Ishikawa (cell line): ENCODE measurements at regions not wholly inside any gene's neighbourhood (a gene's known extent, or its start where the extent isn't known, plus 50 kb on each side); places are given as distances from the start of the nearest gene placed in this dataset.

Source experiments
- CEBPB ChIP-seq: IDR thresholded peaks from 2 replicates; pipeline ENCODE4 v1.6.1; 2012
- CREB1 ChIP-seq: IDR thresholded peaks from 2 replicates; pipeline ENCODE4 v1.6.1; 2012; ENCODE audit warnings: low read depth
- EGR1 ChIP-seq: IDR thresholded peaks from 2 replicates; pipeline ENCODE4 v1.6.1; 2012
- EP300 ChIP-seq: IDR thresholded peaks from 2 replicates; pipeline ENCODE4 v1.6.1; 2012; ENCODE audit warnings: borderline replicate concordance
- FOXM1 ChIP-seq: IDR thresholded peaks from 2 replicates; pipeline ENCODE4 v1.6.1; 2012; ENCODE audit warnings: low read depth, borderline replicate concordance
- MAX ChIP-seq: IDR thresholded peaks from 2 replicates; pipeline ENCODE4 v1.6.1; 2012
- NFIC ChIP-seq: IDR thresholded peaks from 2 replicates; pipeline ENCODE4 v1.6.1; 2012
- RAD21 ChIP-seq: IDR thresholded peaks from 2 replicates; pipeline ENCODE4 v1.6.1; 2012; ENCODE audit warnings: low read depth
- REST ChIP-seq: IDR thresholded peaks from 2 replicates; pipeline ENCODE4 v1.6.1; 2012; ENCODE audit warnings: low read depth, mild to moderate bottlenecking
- TAF1 ChIP-seq: IDR thresholded peaks from 2 replicates; pipeline ENCODE4 v1.6.1; 2012; ENCODE audit warnings: low read depth, mild to moderate bottlenecking
- TCF12 ChIP-seq: IDR thresholded peaks from 2 replicates; pipeline ENCODE4 v1.6.1; 2012; ENCODE audit warnings: low read depth
- TEAD4 ChIP-seq: IDR thresholded peaks from 2 replicates; pipeline ENCODE4 v1.6.1; 2012
- USF1 ChIP-seq: IDR thresholded peaks from 2 replicates; pipeline ENCODE4 v1.6.1; 2012
- YY1 ChIP-seq: IDR thresholded peaks from 2 replicates; pipeline ENCODE4 v1.6.1; 2012; ENCODE audit warnings: low read depth
- ZBTB7A ChIP-seq: IDR thresholded peaks from 2 replicates; pipeline ENCODE4 v1.6.1; 2012; ENCODE audit warnings: low read depth

GRCh38 chr11:44427432-44427831, 117.5 kb upstream of the ALX4 start:
- TF ChIP-seq ZBTB7A = no peak
- TF ChIP-seq RAD21 = peak; percentile 48
- no peak for TF ChIP-seq CREB1
- no peak for TF ChIP-seq TAF1

DNA sequence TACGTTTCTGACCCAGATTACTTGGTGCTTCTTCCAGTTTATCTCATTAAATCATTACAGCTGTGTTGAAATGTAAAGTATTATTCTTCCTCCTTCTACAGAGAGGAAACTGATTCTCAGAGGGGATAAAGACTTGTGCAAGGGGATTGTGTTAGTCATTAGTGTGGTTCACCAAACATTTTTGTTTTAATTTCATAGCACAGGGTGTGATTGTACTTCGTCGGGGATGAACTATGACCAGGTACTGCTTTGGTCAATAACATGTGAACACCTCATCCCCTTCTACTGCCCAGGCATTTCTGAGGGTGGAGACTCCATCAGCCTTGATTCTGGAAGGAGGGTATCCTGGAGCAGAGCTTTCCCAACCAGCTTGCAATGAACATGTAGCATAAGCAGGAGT, 120.2 kb upstream of the ALX4 start:
- TF ChIP-seq USF1 (no peak), CEBPB (no peak), REST (no peak), YY1 (no peak), TAF1 (no peak), RAD21 (no peak), EGR1 (no peak), MAX (no peak), FOXM1 (no peak)

- TF ChIP-seq FOXM1 (no peak), EP300 (no peak), CREB1 (no peak), TAF1 (no peak), YY1 (no peak), NFIC (no peak), ZBTB7A (no peak), MAX (no peak), RAD21 (no peak), CEBPB (no peak), USF1 (no peak), EGR1 (no peak), TCF12 (no peak), TEAD4 (no peak), REST (no peak)
Measured at GRCh38 chr11:44434191-44434590, 124.3 kb upstream of the ALX4 start.

- TF ChIP-seq EGR1 = no peak
- TF ChIP-seq TCF12 = no peak
- no peak for TF ChIP-seq EP300
- TF ChIP-seq NFIC = no peak
- no peak for TF ChIP-seq CEBPB
- no peak for TF ChIP-seq RAD21
Measured at GRCh38 chr11:44437122-44437521, 127.2 kb upstream of the ALX4 start.

GRCh38 chr11:44443836-44444769, 121.4 kb upstream of the CD82 start:
- TF ChIP-seq NFIC = no peak

- TF ChIP-seq EGR1 (no peak), RAD21 (no peak)
Measured at GRCh38 chr11:44444770-44445321, 120.6 kb upstream of the CD82 start.
